HG03175 (cell line): ENCODE measurements at regions not wholly inside any gene's neighbourhood (a gene's known extent, or its start where the extent isn't known, plus 50 kb on each side); places are given as distances from the start of the nearest gene placed in this dataset.

ENCODE experiments used
- ATAC-seq: cut with Tn5 transposase; IDR thresholded peaks from one replicate; pipeline ENCODE4 v1.9.1; 2021; ENCODE audit warnings: mild to moderate bottlenecking, moderate library complexity; ENCODE audit not compliant: unreplicated experiment

DNA sequence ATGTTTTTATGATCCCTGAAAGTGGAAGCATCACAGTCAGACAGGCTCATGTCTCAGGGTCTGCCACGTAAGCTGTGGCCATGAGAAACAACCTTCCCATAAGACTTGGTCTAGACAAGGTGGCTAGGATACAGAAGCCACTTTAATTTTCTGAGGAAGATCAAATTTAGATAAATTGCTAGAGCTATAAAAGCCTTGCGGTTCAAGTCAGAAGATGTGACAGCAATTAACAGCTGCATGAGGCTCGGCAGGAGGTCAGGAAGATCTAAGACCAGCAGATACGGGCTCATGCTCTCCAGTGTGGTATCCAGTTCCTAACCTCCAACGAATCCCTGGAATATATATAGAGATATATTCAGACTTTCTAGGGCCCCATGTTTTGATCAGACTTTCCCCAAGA lies 577.1 kb downstream of the PLPP3 start:
- ATAC-seq = no peak

DNA sequence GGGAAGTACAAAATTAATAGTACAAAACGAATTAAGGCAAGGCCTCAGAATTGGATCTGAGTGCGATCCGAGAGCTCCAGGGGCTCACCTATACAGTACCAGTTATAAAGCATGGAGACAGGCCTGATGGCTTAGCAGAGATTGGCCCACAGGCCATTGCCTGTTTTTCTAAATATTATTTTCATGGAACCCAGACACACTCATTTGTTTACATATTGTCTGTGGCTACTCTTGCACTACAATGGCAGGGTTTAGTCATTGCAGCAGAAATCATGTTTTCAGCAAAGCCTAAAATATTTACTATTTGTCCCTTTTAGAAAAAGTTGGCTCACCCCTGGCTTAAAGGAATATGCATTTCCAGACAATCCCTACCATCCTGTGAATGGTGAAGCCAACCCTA lies 578.9 kb downstream of the PLPP3 start:
- no peak for ATAC-seq

DNA sequence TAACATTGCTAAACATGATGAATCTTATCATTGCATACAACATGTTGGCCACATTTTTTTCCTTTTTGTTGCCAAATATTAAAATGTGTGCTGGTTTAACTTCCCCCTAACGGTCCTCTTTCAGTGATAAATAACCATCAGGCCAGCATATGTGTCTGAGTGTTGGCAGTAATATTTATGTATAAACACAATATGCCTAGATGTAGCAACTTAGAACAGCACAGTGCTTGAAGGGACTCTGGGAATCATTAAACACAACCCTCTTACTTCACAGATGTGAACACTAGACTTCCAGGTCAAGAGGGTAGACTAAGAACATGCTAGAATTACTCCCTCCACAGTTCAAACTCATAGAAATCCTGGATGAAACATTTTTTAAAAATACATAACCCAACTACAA lies 581.8 kb downstream of the PLPP3 start:
- ATAC-seq = no peak

DNA sequence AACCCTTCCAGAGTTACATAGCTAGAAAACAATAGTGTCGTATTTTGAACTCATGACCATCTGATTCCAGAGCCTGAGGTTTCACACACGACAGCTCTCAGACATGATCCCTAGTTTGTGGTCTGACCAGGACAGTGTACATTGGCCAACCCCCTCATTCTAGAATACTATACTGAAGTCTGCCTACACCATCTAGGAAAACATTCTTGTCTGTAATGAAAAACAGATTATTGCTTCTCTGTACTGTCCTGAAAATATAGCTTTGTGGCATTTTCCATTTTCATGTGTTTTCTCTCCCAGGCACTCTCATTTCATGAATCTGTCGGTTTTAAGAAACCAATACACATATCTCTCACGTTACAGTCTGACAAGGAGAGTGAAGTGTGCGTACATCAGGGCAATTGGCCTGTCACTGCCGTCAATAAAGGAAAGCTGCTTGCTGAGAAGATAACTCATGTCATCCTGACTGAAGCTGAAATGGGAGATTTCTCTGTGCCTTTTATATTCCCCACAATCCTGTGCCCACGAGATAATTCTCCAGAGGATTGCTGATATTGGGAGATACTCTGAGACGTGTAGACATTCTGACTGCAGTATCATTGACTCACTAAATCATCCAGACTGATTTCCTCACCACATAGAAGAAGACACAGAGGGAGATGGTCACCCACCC lies 585.6 kb downstream of the PLPP3 start:
- no peak for ATAC-seq

DNA sequence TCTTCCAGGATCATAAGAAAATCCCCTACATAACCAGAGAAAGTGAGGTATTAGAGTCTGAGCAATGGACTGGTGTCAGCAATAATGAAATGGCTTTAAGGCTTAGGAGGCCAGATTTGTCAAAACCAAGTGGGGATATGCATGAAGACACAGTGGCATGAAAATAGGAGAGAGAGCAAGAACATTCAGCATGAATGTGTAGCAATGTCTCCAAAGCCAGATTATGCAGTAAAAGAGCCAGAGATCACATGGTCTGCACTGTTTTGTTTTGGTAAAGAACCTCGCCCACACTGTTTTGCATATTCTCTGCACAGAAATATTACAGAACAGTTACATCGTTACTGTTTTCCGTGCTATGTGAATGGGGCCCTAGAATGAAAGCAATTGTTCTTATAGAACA lies 589.4 kb downstream of the PLPP3 start:
- no peak for ATAC-seq

DNA sequence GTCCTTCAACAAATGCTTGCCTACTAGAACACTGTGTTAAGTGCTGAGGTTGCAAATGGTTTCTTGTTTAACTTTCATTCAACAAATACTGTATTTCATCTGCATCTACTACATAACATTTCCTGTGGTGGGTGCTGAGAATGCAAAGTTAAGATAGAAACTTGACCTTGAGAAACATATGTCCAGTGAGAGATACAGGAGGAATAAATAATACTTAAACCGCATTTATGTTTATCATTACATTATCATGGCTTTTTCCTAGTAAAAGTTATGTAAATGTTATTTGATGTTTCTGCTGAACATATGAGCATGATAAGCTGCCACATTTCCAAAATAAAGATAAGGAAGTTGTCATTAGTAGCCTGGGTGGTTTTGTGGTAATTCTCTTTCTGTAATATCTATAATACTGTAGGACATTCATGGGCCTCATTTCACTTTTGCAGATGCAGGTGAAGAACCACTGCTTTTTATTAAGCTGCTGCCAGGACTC lies 590.4 kb downstream of the PLPP3 start:
- no peak for ATAC-seq

DNA sequence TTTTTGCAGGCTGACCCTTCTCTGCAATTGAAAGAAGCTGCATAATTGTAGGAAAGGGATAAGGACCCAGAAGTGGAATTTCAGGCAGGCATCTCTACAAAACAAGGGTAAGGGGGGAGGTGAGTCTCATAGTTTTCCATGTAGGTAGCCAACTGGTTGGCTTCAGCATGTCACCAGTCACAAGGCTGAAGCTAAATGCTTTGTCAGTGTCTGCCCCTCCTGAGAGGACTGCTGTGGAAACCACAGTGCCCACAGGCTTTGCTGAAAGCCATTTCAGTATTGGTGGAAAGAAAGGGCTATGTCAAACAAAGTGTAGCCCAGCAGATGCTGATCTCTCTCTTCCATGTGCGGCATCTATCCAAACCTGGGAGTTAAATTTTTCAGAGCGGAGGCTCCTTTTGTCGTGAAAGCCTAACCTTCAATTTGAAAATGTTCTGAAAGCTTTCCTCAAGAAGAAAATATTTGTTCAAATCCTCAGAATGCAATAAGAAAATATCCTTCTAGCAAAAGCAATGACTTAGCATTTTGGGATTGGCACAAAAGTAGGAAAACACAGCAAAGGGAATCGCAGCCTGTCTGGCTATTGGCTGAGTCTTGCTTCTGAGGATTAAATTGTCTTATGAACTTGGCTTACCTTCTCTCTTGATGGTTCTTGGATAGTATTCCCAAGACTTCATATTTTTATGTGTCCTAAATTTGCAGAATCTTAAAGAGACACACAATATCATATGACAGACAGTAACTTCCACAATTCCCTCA lies 591.7 kb downstream of the PLPP3 start:
- no peak for ATAC-seq

DNA sequence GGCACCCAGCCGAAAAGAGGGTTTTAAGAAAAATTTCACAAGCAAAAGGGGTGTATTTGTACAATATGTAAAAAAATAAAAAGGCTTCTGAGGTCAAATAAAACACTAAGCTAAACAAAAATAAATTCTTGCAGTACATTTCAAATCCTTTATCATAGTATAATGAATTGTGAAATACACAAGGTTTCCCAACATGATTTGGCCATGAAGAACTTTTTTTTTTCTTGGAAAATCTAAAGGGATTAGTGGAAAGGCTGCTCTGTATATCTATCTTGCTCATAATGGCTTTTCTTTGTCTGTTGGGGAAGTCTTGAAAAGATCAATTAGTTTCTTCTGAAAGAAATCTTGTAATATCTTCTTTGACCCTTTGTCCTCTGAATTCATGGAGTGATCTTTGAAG lies 593.4 kb downstream of the PLPP3 start:
- ATAC-seq = no peak

DNA sequence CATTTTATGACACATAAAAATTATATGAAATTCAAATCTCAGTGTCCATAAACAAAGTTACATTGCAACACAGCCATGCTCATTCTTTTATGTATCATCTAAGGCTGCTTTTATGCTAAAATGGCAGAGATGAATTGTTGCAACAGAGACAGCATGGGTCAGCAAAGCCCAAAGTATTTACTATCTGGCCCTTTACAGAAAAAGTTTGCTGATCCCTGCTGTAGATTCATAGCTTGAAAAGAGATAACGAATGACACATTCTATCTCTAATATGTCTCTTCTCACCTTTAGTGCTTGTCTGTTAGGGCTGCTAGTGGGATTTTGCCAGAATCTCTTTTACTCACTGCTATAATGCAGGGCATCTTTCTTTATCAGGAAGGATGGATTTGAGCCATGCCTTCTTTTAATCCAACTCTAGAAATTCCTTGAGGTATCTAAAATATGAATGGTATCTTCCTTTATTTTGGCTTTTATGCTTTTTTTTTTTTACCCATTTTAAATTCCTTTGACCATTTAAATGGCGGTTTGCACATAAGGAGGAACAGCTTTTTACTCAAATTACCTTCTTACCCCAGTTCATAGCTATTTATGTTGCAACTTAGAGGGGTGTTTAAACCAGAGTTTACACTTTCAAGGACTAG lies 598.2 kb downstream of the PLPP3 start:
- no peak for ATAC-seq

DNA sequence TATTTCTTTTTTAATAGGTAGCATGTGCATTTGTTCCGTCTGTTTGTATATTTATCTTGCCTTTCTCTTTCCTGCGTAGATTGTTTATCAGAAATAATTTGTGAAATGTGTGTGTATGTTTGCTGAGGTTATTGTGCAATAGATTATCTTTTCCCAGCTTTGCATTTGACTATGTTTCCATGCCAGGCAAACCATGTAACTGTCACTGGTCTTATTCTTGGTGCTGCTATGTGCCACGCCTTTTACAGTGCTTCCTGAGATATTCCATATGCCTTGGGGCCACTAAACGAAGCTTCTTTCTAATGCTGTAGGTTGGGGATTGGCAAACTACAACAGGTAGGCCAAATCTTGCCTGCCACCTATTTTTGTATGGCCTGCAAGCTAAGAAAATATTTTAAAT lies 598.8 kb downstream of the PLPP3 start:
- ATAC-seq = no peak

DNA sequence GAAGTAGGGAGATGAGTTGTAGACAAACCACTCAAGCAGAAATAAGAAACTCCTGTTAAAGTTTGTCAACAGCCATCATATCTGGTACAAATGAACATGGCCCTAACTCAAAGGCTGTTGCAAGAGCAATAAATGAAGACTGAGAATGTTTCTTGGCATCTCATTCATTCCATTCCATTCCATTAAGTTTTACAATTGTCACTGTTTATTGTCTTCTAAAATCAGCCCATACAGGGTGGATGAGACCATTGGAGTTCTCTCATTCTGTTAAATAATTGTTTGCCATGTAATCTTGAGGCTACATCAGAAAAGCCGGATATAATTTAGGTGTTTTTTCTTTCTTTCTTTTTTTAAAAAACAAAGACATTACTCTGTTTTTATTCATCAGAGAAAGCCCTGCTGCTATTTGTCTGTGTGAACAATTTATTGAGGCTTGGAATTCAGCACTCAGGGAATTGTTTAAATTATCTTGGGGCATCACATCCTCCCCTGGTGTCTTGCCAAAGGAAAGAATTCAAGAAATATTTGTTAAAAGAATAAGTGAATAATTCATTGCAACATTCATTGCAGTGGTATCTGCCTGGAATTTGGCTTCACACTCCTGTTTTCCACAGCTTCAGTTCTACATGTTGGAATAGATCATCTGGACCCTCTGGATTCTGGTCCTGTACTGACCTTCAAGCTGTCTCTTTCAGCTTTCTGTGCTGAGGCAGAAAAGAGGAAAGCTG lies 604.5 kb downstream of the PLPP3 start:
- no peak for ATAC-seq

DNA sequence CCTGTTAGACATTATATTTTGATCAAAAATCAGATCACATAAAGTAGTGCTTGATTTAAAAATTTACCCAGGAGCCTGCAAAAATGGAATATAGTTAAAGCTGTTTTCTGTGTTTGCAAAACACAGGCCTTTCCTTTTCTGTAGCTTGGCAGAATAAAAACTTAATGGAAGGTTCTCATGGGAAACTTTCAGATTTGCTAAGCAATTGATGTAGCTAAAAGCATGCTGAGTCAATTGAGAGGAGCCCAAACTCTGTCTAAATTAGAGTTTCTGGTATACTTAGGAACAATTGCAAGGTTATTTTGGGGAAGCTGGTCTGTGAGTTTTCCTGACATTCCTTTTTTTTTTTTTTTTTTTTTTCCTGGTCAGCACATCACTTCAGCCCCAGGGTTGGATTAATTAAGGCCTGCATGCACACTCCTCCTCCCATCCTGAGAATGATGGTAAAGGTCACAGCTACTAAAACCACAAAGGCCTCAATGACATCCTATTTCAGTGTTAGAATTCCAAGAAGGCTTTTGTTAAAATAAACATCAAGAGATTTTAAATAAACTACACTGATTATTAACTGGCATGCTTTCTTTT lies 608.7 kb downstream of the PLPP3 start:
- no peak for ATAC-seq

DNA sequence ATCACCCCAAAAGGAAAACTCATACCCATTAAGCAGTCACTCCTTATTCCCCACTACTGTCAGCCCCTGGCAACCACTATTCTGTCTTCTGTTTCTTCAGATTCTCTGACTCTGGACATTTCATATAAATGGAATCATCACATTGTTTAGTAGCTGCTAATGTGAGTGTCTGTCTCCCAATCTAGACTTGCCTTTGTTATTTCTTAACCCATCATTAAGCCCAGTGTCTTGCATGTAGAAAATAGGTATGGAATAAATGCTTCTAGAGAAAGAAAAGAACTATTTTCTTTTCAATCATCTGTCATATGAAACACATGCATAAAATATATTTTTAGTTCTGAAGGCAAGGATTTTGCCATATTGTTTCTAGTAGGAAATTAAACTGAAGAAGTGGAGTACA lies 610.0 kb downstream of the PLPP3 start:
- ATAC-seq = no peak

DNA sequence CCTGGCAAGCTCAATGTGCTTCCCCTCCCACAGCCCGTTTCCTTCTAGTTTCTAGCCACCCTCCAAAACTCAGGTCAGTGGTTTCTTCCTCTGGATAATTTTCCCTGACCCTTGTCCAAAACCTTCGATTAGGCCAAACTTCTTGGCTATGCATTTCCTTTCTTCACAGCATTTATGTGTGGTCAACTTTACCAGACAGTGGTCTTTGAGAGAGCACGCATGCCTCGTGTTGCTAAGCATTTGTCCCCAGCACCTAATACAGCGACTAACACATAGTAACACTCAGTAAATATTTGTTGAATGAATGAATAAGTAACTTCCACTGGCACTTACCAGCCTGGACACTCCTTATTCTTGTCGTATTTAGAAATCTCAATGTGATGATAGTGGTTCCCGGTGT lies 610.7 kb downstream of the PLPP3 start:
- ATAC-seq = no peak

DNA sequence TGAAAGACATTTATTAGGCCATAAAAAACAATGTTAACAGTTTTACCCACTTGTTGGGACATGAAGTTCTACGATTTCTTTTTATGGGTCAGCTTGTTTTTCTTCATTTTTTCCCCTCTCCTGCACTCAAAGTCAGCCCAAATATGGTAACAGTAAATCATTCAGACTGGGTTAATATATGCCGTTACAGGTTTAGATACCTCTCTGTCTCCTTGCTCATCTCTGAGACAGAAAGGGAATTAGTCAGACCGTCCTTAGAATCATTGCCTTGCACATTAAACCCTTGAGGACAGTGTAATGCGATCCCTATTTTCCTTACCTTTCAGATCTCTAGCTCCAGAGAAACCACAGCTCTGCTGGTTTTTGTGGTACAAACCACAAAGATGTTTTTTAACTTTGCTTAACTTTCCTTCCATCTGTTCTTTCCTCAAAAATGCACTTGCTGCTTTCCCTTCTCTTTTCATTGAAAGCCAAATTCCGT lies 613.3 kb downstream of the PLPP3 start:
- no peak for ATAC-seq

DNA sequence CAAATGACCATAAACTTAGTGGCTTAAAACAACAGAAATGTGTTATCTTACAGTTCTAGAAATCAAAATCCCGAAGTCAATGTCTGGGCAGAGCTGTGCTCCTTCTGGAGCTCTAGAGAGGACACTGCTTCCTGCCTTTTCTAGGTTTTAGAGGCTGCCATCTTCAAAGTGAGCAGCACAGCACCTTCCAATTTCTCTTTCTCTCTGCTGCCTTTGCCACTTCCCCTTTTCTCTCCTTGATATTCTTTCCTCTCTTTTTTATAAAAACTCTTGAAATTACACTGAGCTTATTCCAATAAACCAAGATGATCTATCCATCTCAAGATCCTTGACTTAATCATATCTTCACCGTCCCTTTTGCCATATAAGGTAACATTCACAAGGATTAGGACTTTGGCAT lies 616.9 kb downstream of the PLPP3 start:
- no peak for ATAC-seq

DNA sequence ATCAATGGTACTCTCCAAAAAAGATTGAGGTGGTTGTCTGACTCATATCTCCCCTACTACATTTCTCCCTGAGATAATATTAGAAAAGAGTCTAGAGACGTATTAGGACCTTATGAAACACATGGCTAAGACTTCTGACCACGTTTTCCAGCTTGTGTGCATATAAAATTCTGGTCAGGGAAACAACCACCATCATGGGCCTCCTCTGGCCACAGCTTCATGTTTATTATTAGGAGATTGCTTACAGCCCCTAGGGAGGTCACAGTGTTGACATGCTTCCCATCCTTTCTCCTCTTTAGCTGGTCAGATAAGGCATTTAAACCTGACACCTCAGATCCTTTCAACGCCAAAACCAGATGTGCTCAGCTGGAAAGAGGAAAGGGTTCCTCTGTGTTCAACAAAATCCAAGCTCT lies 620.2 kb downstream of the PLPP3 start:
- ATAC-seq = no peak

DNA sequence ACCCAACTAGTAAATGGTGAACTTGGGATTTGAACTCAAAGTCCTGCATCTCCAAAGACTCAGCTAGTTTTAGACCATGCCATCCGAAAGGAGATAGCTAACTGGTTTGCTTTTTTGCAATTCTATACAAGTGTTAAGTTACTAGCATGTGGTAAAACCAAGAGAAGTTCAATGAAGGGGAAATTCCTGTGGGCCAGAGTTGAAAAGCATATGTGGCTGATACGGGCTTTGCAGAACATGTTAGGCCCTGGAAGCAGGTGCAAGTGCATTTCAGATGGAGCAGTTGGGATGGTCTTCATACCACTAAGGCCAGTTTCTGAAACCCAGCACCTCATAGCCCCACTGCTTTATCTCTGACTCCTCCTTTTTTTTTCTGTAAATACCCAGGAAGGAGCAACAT lies 620.9 kb downstream of the PLPP3 start:
- no peak for ATAC-seq

DNA sequence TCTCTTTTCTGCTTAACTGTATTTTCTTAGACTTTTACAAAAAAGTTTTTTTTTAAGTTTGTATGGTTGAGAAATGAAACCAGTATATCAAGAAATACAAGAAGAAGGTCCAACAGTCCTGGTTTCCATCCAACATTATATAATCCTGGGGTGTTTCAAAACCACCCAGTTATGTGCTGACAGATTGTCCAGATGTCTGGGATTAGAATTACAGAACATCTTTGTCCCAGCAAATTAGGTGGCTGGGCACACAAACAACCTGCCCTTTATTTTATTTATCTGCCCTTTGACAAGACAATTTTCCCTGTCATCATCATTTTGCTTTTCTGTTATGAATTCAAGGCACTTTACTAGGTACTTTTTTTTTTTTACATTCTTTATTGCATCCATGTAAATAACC lies 622.1 kb downstream of the PLPP3 start:
- ATAC-seq = no peak

DNA sequence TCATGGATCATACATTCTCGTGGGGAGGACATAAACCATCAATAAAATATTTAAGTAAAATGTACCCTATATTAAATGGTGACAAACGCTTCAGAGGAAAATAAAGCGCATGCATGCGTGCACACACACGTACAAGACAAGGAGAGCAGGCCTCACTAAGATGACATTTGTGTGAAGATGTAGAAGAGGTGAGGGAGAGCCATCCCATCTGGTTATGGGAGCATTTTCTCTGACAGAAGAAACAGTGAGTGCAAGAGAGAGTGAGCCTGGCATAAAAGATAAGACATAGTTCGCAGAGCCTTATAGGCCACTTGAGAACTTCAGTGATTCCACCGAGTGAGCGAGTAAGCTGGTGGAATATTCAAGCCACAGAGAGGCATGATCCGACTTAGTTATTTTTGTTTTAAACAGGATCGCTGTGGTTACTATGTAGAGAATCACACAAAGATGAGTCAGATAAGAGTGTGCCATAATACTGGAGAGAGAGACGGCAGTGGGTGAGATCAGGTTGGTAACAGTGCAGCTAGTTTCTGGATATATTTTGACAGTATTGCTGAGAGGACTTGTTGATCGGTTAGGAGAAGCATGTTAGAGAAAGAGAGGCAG lies 624.2 kb downstream of the PLPP3 start:
- ATAC-seq = no peak

DNA sequence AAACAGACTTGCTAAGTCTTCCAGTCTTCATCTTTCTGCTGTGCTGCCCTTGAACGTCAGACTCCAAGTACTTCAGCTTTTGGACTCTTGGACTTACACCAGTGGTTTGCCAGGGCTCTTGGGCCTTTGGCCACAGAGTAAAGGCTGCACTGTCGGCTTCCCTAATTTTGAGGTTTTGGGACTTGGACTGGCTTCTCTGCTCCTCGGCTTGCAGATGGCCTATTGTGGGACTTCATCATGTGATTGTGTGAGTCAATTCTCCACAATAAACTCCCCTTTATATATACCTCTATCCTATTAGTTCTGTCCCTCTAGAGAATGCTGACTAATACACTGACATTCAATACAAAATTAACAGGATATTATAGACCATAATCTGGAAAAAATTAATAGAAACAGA lies 628.1 kb downstream of the PLPP3 start:
- ATAC-seq = no peak
